HG03575 (cell line): ENCODE measurements at regions not wholly inside any gene's neighbourhood (a gene's known extent, or its start where the extent isn't known, plus 50 kb on each side); places are given as distances from the start of the nearest gene placed in this dataset.

Experiments
- ATAC-seq: cut with Tn5 transposase; IDR thresholded peaks from one replicate; pipeline ENCODE4 v1.9.1; 2021; ENCODE audit not compliant: unreplicated experiment, insufficient number of reproducible peaks, low FRiP score; ENCODE audit errors: extremely low read depth

- ATAC-seq = no peak
These were observed 264.6 kb downstream of the ALG10 start for GRCh38 chr12:34286934-34287333.

- no peak for ATAC-seq
These were observed 265.1 kb downstream of the ALG10 start for GRCh38 chr12:34287437-34287836.

DNA sequence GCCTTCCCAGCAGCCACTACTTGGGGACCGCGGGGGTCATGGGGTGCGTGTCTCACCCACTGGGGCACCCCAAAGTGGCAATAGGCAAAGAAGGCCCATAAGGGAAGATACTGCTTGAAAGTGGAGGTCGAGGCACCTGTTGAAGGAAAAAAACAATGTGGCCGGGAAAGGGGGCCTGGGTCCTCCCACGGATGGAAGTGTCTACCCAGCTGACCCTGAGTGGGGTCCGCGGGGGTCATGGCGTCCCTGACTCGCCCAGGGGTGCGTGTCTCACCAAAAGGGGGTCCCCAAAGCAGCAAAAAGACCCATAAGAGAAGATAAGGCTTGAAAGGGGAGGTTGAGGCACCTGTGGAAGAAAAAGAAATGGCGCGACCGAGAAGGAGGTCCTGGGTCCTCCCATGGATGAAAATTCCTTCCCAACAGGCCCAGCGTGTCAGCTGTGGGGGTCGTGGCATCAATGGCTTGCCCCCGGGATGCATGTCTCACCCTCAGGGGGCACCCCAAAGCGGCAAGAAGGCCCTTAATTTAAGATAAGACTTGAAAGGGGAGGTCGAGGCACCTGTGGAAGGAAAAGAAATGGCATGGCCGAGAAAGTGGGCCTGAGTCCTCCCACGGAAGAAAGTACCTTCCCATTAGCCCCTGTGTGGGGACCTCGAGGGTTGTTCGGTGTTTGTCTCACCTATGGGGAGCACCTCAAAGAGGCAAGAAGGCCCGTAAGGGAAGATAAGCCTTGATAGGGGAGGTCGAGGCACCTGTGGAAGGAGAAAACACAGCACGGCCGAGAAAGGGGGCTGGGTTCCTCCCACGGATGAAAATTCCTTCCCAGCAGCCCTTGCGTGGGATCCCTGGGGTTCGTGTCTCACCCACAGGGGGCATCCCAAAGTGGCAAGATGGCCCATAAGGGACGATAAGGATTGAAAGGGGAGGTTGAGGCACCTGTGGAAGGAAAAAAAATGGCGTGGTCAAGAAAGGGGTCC lies 266.0 kb downstream of the ALG10 start:
- ATAC-seq = no peak

- ATAC-seq = no peak
These were observed 266.7 kb downstream of the ALG10 start for GRCh38 chr12:34288963-34289345.

- ATAC-seq = no peak
These were observed 267.4 kb downstream of the ALG10 start for GRCh38 chr12:34289431-34290380.

DNA sequence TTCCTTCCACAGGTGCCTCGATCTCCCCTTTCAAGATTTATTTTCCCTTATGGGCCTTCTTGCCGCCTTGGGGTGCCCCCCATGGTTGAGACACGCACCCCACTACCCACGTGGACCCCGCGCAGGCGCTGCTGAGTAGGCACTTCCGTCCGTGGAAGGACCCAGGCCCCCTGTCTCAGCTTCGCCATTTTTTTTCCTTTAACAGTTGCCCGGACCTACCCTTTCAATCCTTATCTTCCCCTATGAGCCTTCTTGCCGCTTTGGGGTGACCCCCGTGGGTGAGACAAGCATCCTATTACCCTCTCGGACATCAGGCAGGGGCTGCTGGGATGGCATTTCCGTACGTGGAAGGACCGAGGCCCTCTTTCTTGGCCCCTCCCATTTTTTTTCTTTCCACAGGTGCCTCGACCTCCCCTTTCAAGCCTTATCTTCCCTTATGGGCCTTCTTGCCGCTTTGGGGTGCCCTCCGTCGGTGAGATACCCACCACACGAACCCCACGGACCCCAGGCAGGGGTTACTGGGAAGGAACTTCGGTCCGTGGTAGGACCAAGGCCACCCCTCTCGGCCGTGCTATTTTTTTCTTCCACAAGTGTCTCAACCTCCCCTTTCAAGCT lies 268.2 kb downstream of the ALG10 start:
- ATAC-seq = no peak

GRCh38 chr12:34291001-34291400 lies 268.7 kb downstream of the ALG10 start:
- no peak for ATAC-seq

DNA sequence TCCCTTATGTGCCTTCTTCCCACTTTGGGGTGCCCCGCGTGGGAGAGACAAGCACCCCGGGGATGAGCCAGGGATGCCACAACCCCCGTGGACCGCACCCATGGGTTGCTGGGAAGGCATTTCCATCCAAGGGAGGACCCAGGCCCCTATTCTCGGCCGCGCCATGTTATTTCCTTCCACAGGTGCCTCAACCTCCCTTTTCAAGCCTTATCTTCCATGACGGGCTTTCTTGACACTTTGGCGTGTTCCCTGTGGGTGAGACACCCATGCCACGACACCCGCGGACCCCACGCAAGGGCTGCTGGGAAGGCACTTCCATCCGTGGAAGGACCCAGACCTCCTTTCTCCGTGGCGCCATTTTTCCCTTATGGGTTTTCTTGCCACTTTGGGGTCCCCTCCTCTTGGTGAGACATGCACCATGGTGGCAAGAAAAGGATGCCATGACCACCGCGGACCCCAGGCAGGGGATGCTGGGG lies 269.2 kb downstream of the ALG10 start:
- ATAC-seq = no peak

GRCh38 chr12:34292736-34293625 lies 270.7 kb downstream of the ALG10 start:
- no peak for ATAC-seq

DNA sequence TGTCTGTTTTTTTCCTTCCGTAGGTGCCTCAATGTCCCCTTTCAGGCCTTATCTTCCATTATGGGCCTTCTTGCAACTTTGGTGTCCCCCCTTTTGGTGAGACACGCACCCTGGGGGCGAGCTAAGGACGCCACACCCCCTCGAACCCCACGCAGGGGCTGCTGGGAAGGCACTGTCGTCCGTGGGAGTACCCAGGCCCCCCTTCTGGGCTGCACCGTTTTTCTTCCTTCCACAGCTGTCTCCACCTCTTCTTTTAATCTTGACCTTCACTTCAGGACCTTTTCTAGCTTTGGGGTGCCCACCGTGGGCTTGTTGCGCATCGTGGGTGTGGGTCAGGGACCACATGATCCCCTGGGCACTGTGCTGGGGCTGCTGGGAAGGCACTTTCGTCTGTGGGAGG lies 271.8 kb downstream of the ALG10 start:
- ATAC-seq = no peak

DNA sequence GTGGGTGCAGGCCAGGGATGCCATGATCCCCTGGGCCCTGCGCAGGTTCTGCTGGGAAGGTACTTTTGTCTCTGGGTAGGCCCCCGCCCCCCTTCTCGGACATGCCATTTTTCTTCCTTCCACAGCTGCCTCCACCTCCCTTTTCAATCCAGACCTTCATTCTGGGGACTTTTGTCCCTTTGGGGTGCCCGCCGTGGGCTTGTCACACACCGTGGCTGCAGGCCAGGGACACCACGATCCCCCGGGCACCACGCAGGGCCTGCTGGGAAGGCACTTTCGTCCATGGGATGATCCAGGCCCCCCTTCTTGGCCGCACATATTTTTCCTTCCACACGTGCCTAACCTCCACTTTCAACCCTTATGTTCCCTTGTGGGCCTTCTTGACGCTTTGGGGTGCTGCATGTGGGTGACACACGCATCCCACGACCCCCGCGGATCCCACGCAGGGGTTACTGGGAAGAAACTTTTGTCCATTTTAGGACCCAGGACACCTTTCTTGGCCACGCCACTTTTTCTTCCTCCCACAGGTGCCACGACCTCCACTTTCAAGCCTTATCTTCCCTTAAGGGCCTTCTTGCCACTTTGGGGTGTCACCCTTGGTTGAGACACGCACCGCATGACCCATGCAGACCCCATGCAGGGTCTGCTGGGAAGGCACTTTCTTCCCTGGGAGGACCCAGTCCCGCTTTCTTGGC lies 272.5 kb downstream of the ALG10 start:
- no peak for ATAC-seq

DNA sequence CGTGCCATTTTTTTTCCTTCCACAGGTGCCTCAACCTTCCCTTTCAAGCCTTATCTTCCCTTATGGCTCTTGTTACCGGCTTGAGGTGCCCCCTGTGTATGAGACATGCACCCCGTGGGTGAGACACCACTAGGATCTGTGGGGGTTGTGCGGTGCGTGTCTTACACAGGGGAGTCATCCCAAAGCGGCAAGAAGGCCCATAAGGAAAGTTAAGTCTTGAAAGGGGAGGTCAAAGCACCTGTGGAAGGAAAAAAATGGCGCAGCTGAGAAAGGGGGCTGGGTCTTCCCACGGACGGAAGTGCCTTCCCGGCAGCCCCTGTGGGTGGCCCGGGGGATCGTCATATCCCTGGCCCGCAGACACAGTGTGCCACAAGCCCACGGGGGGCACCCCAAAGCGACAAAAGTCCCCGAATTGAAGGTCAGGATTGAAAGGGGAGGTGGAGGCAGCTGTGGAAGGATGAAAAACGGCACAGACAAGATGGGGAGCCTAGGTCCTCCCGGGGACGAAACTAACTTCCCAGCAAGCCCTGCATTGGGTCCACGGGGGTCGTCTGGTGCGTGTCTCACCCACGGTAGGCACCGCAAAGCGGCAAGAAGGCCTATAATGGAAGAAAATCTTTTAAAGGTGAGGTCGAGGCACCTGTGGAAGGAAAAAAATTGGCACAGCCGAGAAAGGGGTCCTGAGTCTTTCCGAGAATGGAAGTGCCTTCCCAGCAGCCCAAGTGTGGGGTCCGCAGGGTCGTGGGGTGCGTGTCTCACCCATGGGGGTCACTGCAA lies 273.3 kb downstream of the ALG10 start:
- no peak for ATAC-seq

DNA sequence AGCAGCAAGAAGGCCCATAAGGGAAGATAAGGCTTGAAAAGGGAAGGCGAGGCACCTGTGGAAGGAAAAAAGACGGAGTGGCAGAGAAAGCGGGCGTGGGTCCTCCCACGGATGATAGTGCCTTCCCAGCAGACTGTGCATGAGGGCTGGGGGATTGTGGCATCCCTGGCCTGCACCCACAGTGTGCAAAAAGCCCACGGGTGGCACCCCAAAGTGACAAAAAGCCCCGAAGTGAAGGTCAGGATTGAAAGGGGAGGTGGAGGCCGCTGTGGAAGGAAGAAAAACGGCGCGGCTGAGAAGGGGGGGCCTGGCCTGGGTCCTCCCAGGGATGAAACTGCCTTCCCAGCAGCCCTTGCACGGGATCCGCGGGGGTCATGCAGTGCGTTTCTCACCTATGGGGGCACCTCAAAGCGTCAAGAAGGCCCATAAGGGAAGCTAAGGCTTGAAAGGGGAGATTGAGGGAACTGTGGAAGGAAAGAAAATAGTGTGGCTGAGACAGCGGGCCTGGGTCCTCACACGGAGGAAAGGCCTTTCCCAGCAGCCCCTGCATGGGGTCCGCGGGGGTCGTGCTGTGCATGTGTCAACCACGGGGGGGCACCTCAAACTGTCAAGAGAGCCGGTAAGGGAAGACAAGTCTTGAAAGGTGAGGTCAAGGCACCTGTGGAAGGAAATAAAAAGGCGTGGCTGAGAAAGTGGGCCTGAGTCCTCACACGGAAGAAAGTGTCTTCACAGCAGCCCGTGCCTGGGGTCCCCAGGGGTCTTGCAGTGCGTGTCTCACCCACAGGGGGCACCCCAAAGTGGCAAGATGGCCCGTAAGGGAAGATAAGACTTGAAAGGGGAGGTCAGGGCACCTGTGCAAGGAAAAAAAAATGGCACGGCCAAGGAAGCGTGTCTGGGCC lies 274.1 kb downstream of the ALG10 start:
- ATAC-seq = no peak

- no peak for ATAC-seq
These were observed 275.0 kb downstream of the ALG10 start for GRCh38 chr12:34297126-34297789.

- ATAC-seq = no peak
These were observed 275.5 kb downstream of the ALG10 start for GRCh38 chr12:34297790-34298164.
